Left ventricle myocardium inferior (tissue), 1 donor: ENCODE measurements at regions not wholly inside any gene's neighbourhood (a gene's known extent, or its start where the extent isn't known, plus 50 kb on each side); places are given as distances from the start of the nearest gene placed in this dataset.
"Not testable (repeated sequence)": the region's sequence is repeated elsewhere in the genome, so short reads cannot be mapped to it uniquely, and the experiment has no call there.

Experiments used
- DNase-seq: peaks from one replicate; pipeline ENCODE4 v3.0.0-alpha.2; 2020
- H3K27ac ChIP-seq: fragments of 200-600 bp; replicated peaks from 2 replicates; pipeline ENCODE4 v1.8.0; 2021
- H3K27me3 ChIP-seq: fragments of 200-600 bp; 2 replicates; pipeline ENCODE4 v1.8.0; 2021; ENCODE audit warnings: low read depth
- H3K36me3 ChIP-seq: fragments of 200-600 bp; 2 replicates; pipeline ENCODE4 v1.8.0; 2021
- H3K4me1 ChIP-seq: fragments of 200-600 bp; 2 replicates; pipeline ENCODE4 v1.8.0; 2021
- H3K4me3 ChIP-seq: fragments of 200-600 bp; 2 replicates; pipeline ENCODE4 v1.8.0; 2021; ENCODE audit warnings: mild to moderate bottlenecking, moderate library complexity
- H3K9me3 ChIP-seq: fragments of 200-600 bp; replicated peaks from 2 replicates; pipeline ENCODE4 v1.8.0; 2021
- CTCF ChIP-seq: fragments of 200-600 bp; IDR thresholded peaks from 2 replicates; pipeline ENCODE4 v1.8.0; 2021; ENCODE audit warnings: antibody characterized with exemption, mild to moderate bottlenecking, borderline replicate concordance
- intact Hi-C: fragments of 100-400 bp; cut with micrococcal nuclease; formaldehyde crosslinking; loops from one replicate; pipeline ENCODE4 v1.11.0; 2022
- donor health status: DM: no; HTN: yes; CAD: no; lungs with severe emphysema.

- H3K27me3 ChIP-seq = peaks cover 66% of the 10 kb centered on the region
- H3K27ac ChIP-seq = no peak overlapping the region
- no peak overlapping the region for H3K4me3 ChIP-seq
- peaks cover 6% of the 10 kb centered on the region for H3K4me1 ChIP-seq
- DNase-seq = no peak
- intact Hi-C loops = no loop called here
- H3K36me3 ChIP-seq = no peaks in the 10 kb centered on the region
- no peaks in the 10 kb centered on the region for H3K9me3 ChIP-seq
- TF ChIP-seq CTCF = no peak
Observed at GRCh38 chr5:174575043-174575442, 149.3 kb upstream of the MSX2 start.

- H3K36me3 ChIP-seq = no peaks in the 10 kb centered on the region
- H3K27ac ChIP-seq = no peak overlapping the region
- no peak overlapping the region for H3K4me3 ChIP-seq
- peaks cover 6% of the 10 kb centered on the region for H3K4me1 ChIP-seq
- no peak for TF ChIP-seq CTCF
- H3K27me3 ChIP-seq = peaks cover 76% of the 10 kb centered on the region
- DNase-seq = no peak
- intact Hi-C loops = no loop called here
- no peaks in the 10 kb centered on the region for H3K9me3 ChIP-seq
Observed at GRCh38 chr5:174576042-174576441, 148.3 kb upstream of the MSX2 start.

- peak; percentile 46 for TF ChIP-seq CTCF
Observed at GRCh38 chr5:174581479-174581878, 142.9 kb upstream of the MSX2 start.

GRCh38 chr5:174581894-174582293, 142.5 kb upstream of the MSX2 start:
- Histone ChIP-seq H3K4me1 (no peaks in the 10 kb centered on the region), H3K4me3 (no peak overlapping the region), H3K27ac (no peak overlapping the region), H3K36me3 (no peaks in the 10 kb centered on the region), H3K27me3 (peaks cover 90% of the 10 kb centered on the region), H3K9me3 (peaks cover 14% of the 10 kb centered on the region)
- no peak for TF ChIP-seq CTCF
- no peak for DNase-seq
- intact Hi-C loops = no loop called here

More at GRCh38 chr5:174581479-174581878, 142.9 kb upstream of the MSX2 start:
- no peak for DNase-seq
- intact Hi-C loops = no loop called here
- Histone ChIP-seq H3K4me1 (no peaks in the 10 kb centered on the region), H3K4me3 (no peak overlapping the region), H3K27ac (no peak overlapping the region), H3K9me3 (peaks cover 13% of the 10 kb centered on the region), H3K27me3 (peaks cover 90% of the 10 kb centered on the region), H3K36me3 (no peaks in the 10 kb centered on the region)

- H3K36me3 ChIP-seq = no peaks in the 10 kb centered on the region
- no peak overlapping the region for H3K27ac ChIP-seq
- no peaks in the 10 kb centered on the region for H3K4me1 ChIP-seq
- H3K9me3 ChIP-seq = peaks cover 14% of the 10 kb centered on the region
- TF ChIP-seq CTCF = no peak
- DNase-seq = no peak
- intact Hi-C loops = no loop called here
- peaks cover 91% of the 10 kb centered on the region for H3K27me3 ChIP-seq
- H3K4me3 ChIP-seq = no peak overlapping the region
Observed at GRCh38 chr5:174583071-174583470, 141.3 kb upstream of the MSX2 start.

- TF ChIP-seq CTCF = no peak
- no peak overlapping the region for H3K27ac ChIP-seq
- no peaks in the 10 kb centered on the region for H3K36me3 ChIP-seq
- peaks cover 93% of the 10 kb centered on the region for H3K27me3 ChIP-seq
- intact Hi-C loops = no loop called here
- no peak for DNase-seq
- no peaks in the 10 kb centered on the region for H3K4me1 ChIP-seq
- H3K9me3 ChIP-seq = peaks cover 14% of the 10 kb centered on the region
- no peak overlapping the region for H3K4me3 ChIP-seq
Observed at GRCh38 chr5:174585472-174585871, 138.9 kb upstream of the MSX2 start.

- H3K27ac ChIP-seq, H3K4me1 ChIP-seq, H3K4me3 ChIP-seq, H3K36me3 ChIP-seq, DNase-seq, intact Hi-C loops: not testable (repeated sequence)
- peaks cover 14% of the 10 kb centered on the region for H3K9me3 ChIP-seq
- peaks cover 87% of the 10 kb centered on the region for H3K27me3 ChIP-seq
Observed at GRCh38 chr5:174586163-174586562, 138.2 kb upstream of the MSX2 start.
